CD14-positive monocyte (primary cell): ENCODE measurements at regions not wholly inside any gene's neighbourhood (a gene's known extent, or its start where the extent isn't known, plus 50 kb on each side); places are given as distances from the start of the nearest gene placed in this dataset.

Experiments used
- DNase-seq, 3 donors: peaks; one replicate each; pipeline ENCODE4 v3.0.0-alpha.2; 2011 to 2022
- H2AFZ ChIP-seq: 2 replicates; pipeline ENCODE4 v1.6.0; 2012; ENCODE audit warnings: mild to moderate bottlenecking, low read depth, low read length, inconsistent platforms; ENCODE audit not compliant: insufficient read depth, poor library complexity, severe bottlenecking
- H3K27ac ChIP-seq, 2 donors: 1 replicate in 1 of 2; 2 replicates in 1 of 2; pipeline ENCODE4 v1.5.1; 2012 to 2013; ENCODE audit warnings: low read length in 2 of 2, control low read depth in 1 of 2, inconsistent platforms in 1 of 2, low read depth in 1 of 2, mild to moderate bottlenecking in 1 of 2
- H3K27me3 ChIP-seq, 2 donors: one replicate each; pipeline versions ENCODE4 v1.6.0 to v1.6.1; 2011 to 2013; ENCODE audit warnings: low read length in 2 of 2; ENCODE audit not compliant: control insufficient read depth in 2 of 2, insufficient read depth in 2 of 2
- H3K36me3 ChIP-seq, 2 donors: replicated peaks in 1 of 2; 1 replicate in 1 of 2; 2 replicates in 1 of 2; pipeline versions ENCODE4 v1.5.1 to v1.6.1; 2012 to 2013; ENCODE audit warnings: low read length in 2 of 2, control low read depth in 1 of 2, inconsistent platforms in 1 of 2, mild to moderate bottlenecking in 1 of 2; ENCODE audit not compliant: insufficient read depth in 2 of 2, control insufficient read depth in 1 of 2
- H3K4me1 ChIP-seq, 2 donors: 1 replicate in 1 of 2; 2 replicates in 1 of 2; pipeline versions ENCODE4 v1.5.1 to v1.6.1; 2012 to 2013; ENCODE audit warnings: low read length in 2 of 2, control low read depth in 1 of 2, inconsistent platforms in 1 of 2, mild to moderate bottlenecking in 1 of 2, moderate library complexity in 1 of 2; ENCODE audit not compliant: insufficient read depth in 2 of 2, control insufficient read depth in 1 of 2
- H3K4me2 ChIP-seq: replicated peaks from 2 replicates; pipeline ENCODE3; 2012; ENCODE audit warnings: low read length, moderate library complexity, mild to moderate bottlenecking; ENCODE audit not compliant: poor library complexity, severe bottlenecking; ENCODE audit errors: extremely low read depth
- H3K4me3 ChIP-seq, 3 experiments: fragments of 200-600 bp in 1 of 3; sonication (generic) in 1 of 3; replicated peaks in 1 of 3; 1 replicate in 2 of 3; 2 replicates in 1 of 3; pipeline ENCODE4 v1.5.1; 2011 to 2013; ENCODE audit warnings: low read length in 3 of 3, mild to moderate bottlenecking in 3 of 3, control low read depth in 2 of 3, low read depth in 2 of 3, inconsistent platforms in 1 of 3, moderate library complexity in 1 of 3
- H3K79me2 ChIP-seq: 2 replicates; pipeline ENCODE4 v1.6.0; 2012; ENCODE audit warnings: mild to moderate bottlenecking, control low read depth, inconsistent platforms, low read length, moderate library complexity; ENCODE audit not compliant: insufficient read depth
- H3K9ac ChIP-seq: 2 replicates; pipeline ENCODE4 v1.6.0; 2017; ENCODE audit warnings: low read length, mild to moderate bottlenecking; ENCODE audit not compliant: insufficient read depth, poor library complexity, severe bottlenecking
- H3K9me3 ChIP-seq, 2 donors: replicated peaks in 1 of 2; 1 replicate in 1 of 2; 2 replicates in 1 of 2; pipeline versions ENCODE4 v1.5.1 to v1.6.1; 2012 to 2013; ENCODE audit warnings: low read length in 2 of 2, control low read depth in 1 of 2; ENCODE audit not compliant: control insufficient read depth in 1 of 2, insufficient read depth in 1 of 2
- H4K20me1 ChIP-seq: 2 replicates; pipeline ENCODE4 v1.6.0; 2012; ENCODE audit warnings: mild to moderate bottlenecking, low read length, control low read depth, moderate library complexity; ENCODE audit not compliant: insufficient read depth
- H3K27ac Mint-ChIP-seq, 7 donors: one replicate each; pipeline ENCODE4 v1.8.0; 2020; ENCODE audit warnings: mild to moderate bottlenecking in 7 of 7, mixed read lengths in 7 of 7, moderate library complexity in 6 of 7, inconsistent platforms in 2 of 7
- H3K27me3 Mint-ChIP-seq, 3 donors: one replicate each; pipeline ENCODE4 v1.8.0; 2021 to 2022; ENCODE audit warnings: low read depth in 3 of 3, mild to moderate bottlenecking in 3 of 3, mixed read lengths in 3 of 3, moderate library complexity in 3 of 3, inconsistent platforms in 1 of 3
- H3K36me3 Mint-ChIP-seq, 2 donors: one replicate each; pipeline ENCODE4 v1.8.0; 2020; ENCODE audit warnings: mixed read lengths in 2 of 2, inconsistent platforms in 1 of 2, mild to moderate bottlenecking in 1 of 2
- H3K4me1 Mint-ChIP-seq: one replicate; pipeline ENCODE4 v1.8.0; 2020; ENCODE audit warnings: mild to moderate bottlenecking, mixed read lengths
- H3K4me3 Mint-ChIP-seq, 2 donors: one replicate each; pipeline ENCODE4 v1.8.0; 2020; ENCODE audit warnings: mild to moderate bottlenecking in 2 of 2, mixed read lengths in 2 of 2, moderate library complexity in 1 of 2
- H3K9me3 Mint-ChIP-seq, 7 donors: one replicate each; pipeline ENCODE4 v1.8.0; 2020 to 2022; ENCODE audit warnings: mixed read lengths in 7 of 7, mild to moderate bottlenecking in 6 of 7, moderate library complexity in 6 of 7, inconsistent platforms in 2 of 7
- CTCF ChIP-seq: fragments of 200-600 bp; IDR thresholded peaks from one replicate; pipeline ENCODE4 v1.8.0; 2022; ENCODE audit warnings: antibody characterized with exemption, mild to moderate bottlenecking
- WGBS: methylation state at CpG from one replicate; pipeline ENCODE4 v1.1.5; 2013; ENCODE audit warnings: missing lambda C conversion rate; ENCODE audit not compliant: insufficient coverage; 5-methylcytosine and 5-hydroxymethylcytosine counted together
- intact Hi-C, 2 donors: fragments of 100-400 bp; cut with micrococcal nuclease; formaldehyde crosslinking; loops; one replicate each; pipeline versions ENCODE4 v1.15.0 to v1.15.1; 2023

- no peaks in the 10 kb centered on the region for H3K79me2 ChIP-seq
- H4K20me1 ChIP-seq: no peaks in the 10 kb centered on the region
- H3K9ac ChIP-seq: no peak overlapping the region
- H3K4me2 ChIP-seq: no peak overlapping the region
- H2AFZ ChIP-seq: no peak overlapping the region
- DNase-seq: no peak
- intact Hi-C loops: no loop called here
- H3K9me3 ChIP-seq: no peaks in the 10 kb centered on the region
- no peaks in the 10 kb centered on the region for H3K27me3 ChIP-seq
- Mint-ChIP-seq H3K36me3 (no peaks in the 10 kb centered on the region), H3K4me3 (no peak overlapping the region), H3K27ac (no peak overlapping the region), H3K4me1 (no peaks in the 10 kb centered on the region), H3K27me3 (peaks cover 12 to 14% (median 13%) of the 10 kb centered on the region in 3 donors), H3K9me3 (peaks cover 0 to 4% (median 1%) of the 10 kb centered on the region in 7 donors)
- WGBS: 85% methylated on average over 5 of the region's 9 CpGs
- no peak overlapping the region for H3K27ac ChIP-seq
- H3K36me3 ChIP-seq: no peaks in the 10 kb centered on the region
- no peak overlapping the region for H3K4me3 ChIP-seq
- no peaks in the 10 kb centered on the region for H3K4me1 ChIP-seq
- no peak for TF ChIP-seq CTCF
Measured at GRCh38 chr11:44421090-44421675, 111.2 kb upstream of the ALX4 start.

GRCh38 chr11:44423289-44423688, 113.3 kb upstream of the ALX4 start:
- Histone ChIP-seq H3K27ac (no peak overlapping the region), H4K20me1 (no peaks in the 10 kb centered on the region), H3K36me3 (no peaks in the 10 kb centered on the region), H3K27me3 (no peaks in the 10 kb centered on the region), H3K79me2 (no peaks in the 10 kb centered on the region), H3K9ac (no peak overlapping the region), H2AFZ (no peak overlapping the region), H3K4me3 (no peak overlapping the region), H3K4me1 (no peaks in the 10 kb centered on the region), H3K9me3 (no peaks in the 10 kb centered on the region), H3K4me2 (no peak overlapping the region)
- intact Hi-C loops: no loop called here
- no peak overlapping the region for H3K27ac Mint-ChIP-seq
- H3K4me1 Mint-ChIP-seq: no peaks in the 10 kb centered on the region
- H3K27me3 Mint-ChIP-seq: peaks cover 12 to 16% (median 12%) of the 10 kb centered on the region in 3 donors
- H3K36me3 Mint-ChIP-seq: no peaks in the 10 kb centered on the region
- no peak for DNase-seq
- H3K4me3 Mint-ChIP-seq: no peak overlapping the region
- 76% methylated on average over 5 of the region's 5 CpGs for WGBS
- peaks cover 0 to 3% (median 0%) of the 10 kb centered on the region in 7 donors for H3K9me3 Mint-ChIP-seq
- no peak for TF ChIP-seq CTCF
